ENCODE measurements at regions not wholly inside any gene's neighbourhood (a gene's known extent, or its start where the extent isn't known, plus 50 kb on each side); places are given as distances from the start of the nearest gene placed in this dataset.
A peak's percentile ranks its signal among the peaks of the same experiment; 100 is the strongest.

- peak in 3 of 42 donors; percentile 8 to 20 (median 9) for DNase-seq
- intact Hi-C loops (cut with DNase I), result no loop called here
Measured at GRCh38 chr6:14031516-14031915, 86.1 kb upstream of the CD83 start.

DNA sequence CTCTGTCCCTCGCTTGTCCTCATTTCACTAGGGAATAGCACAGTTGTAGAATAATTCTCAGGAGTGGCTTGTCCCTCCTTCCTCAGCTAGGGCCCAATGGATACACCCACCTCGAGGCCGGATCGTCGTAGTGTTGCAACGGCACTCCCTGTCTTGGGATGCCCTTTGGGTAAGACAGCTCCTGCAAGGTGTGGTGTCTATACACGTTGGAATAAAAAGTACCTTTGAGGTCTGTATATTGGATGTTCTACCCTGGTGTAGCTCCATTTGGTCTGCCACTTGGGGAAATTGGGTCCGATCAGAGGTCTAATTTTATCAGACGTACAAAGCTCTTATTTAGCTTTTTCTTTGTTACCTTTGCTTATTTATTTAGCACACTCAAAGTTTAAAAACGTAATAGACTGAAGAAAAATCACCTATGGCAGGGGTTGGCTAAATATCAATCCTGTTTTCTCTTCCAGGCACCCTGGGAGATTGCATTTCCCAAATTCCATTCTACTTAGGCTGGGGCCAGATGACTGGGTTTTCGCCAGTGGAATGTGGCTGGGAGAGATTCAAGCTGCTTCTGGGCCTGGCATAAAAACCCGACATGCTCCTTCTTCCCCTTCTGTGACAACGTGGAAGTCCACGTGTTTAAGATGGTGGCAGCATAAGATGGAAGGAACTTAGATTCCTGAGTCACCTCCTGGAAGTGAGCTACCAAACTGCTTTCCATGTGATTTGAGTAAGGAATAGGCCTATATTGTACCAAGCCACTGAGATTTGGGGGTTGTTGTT is 82.3 kb upstream of the CD83 start:
- DNase-seq, result no peak
- intact Hi-C loops (cut with DNase I), result no loop called here

GRCh38 chr6:14035874-14036273 is 81.7 kb upstream of the CD83 start:
- intact Hi-C loops (cut with DNase I), result no loop called here
- DNase-seq, result no peak

DNA sequence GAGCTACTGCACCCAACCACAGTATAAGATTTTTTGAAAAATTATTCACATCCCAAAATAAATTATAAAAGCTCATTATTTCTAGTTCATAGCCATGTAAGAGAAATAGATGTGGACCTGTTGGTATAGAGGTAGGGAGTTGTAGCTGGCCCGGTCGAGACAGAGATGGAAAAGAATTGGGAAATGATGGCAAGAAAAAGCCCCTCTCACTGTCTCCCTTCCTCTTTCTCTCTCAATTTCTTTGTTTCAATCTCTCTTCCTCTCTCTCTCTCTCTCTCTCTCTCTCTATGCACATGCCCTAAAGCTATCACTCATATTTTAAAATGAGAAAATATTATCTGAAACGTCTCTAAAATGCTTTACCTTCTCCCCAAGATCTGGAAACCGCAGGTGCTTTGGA is 80.7 kb upstream of the CD83 start:
- intact Hi-C loops (cut with DNase I), result no loop called here
- no peak for DNase-seq

- no peak for DNase-seq
- intact Hi-C loops (cut with DNase I), result no loop called here
Measured at GRCh38 chr6:14037402-14038277, 79.9 kb upstream of the CD83 start.

DNA sequence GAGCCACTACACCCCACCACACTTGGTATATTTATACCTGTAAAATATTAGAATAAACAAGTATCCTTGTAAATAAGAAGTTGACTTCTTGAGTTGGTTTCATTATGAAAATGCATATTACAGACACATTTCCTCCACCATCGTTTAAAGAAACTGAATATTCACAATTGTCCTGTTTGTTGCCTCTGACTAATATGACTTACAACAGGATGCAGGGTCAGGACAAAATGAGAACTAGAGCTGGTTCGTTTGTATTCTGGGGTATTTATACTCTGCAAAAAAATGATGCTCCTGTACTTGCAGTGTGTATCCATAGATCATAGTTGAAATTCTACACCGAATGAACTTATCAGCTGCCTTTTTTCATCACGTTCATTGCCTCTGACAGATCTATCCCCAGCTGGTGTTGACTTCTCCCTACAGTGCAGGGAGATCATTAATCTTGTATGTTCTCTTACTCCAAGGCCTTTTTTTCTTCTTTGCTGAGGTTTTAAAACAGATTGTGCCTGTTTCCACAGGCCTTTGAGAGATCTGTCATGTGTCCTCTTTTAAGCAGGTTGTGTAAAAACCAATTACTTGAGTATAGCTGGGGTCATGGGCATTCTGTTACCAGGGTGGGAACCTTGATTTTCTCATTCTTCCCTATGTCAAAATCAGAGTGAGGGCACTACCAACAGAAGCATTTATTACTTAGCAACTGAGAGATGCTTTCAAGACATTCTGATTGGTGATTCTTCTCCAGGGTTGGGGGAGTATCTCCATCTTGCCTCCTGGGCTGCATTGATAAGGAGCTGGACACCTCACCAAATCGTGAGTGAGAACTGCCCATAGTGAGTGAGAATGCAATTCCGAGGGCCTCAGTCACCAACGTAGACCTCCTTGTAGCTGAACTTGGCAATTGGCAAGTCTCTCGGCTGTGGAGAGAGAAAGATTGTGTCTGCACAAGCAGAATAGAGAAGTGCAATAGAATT is 78.8 kb upstream of the CD83 start:
- no peak for DNase-seq
- intact Hi-C loops (cut with DNase I), result no loop called here

- intact Hi-C loops (cut with DNase I), result no loop called here
Measured at GRCh38 chr6:14040042-14040441, 77.5 kb upstream of the CD83 start.

DNA sequence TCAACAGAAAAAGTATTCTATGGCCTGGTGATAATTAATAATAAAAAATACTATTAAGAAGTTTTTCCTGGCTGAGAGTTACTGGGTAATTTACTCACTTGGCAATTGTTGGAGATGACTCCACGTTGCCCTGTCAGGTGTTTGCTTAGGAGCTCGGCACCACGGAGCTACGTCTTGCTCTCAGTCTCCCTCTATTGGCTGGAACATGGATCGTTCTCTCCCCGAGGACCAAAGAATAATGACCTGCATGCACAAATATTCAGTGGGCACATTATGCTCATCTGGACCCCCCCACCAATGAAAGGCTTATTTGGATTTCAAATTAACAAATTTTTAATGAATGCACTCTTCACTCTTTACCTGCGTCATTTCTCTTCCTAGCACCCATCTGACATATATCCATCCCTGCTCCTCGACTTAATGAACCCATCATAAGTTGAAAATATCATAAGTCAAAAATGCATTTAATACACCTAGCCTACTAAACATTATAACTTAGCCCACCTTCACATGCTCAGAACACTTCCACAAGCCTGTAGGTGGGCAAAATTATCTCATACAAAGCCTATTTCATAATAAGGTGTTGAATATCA is 71.0 kb upstream of the CD83 start:
- intact Hi-C loops (cut with DNase I), result no loop called here
- peak in 23 of 42 donors; percentile 9 to 68 (median 25) for DNase-seq

More at GRCh38 chr6:14040042-14040441, 77.5 kb upstream of the CD83 start:
- DNase-seq, result no peak

GRCh38 chr6:14047151-14047740 is 70.3 kb upstream of the CD83 start:
- DNase-seq, result no peak
- intact Hi-C loops (cut with DNase I), result no loop called here

GRCh38 chr6:14048837-14049236 is 68.7 kb upstream of the CD83 start:
- intact Hi-C loops (cut with DNase I), result no loop called here
- DNase-seq, result no peak

- intact Hi-C loops (cut with DNase I), result no loop called here
- no peak for DNase-seq
Measured at GRCh38 chr6:14051355-14051754, 66.2 kb upstream of the CD83 start.

DNA sequence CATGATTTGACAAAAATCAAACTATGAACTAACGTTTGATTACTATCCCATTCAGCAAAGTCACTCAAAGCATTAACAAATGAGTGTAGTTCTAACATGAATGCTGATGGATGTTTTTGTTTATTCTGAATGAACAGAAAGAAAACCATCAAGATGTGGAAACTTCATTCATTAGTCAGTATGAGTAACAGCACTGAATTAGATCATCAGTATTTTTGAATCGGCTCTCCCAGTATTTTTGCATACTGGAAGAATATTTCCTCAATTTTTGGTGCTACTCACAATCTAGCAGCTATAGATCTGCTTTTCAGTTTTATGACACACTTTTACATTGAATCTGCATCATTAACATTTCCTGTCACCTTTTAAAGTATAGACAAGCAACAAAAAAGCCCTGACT is 63.8 kb upstream of the CD83 start:
- no peak for DNase-seq
- intact Hi-C loops (cut with DNase I), result no loop called here

GRCh38 chr6:14055541-14055940 is 62.0 kb upstream of the CD83 start:
- intact Hi-C loops (cut with DNase I), result no loop called here
- no peak for DNase-seq

- intact Hi-C loops (cut with DNase I), result no loop called here
- DNase-seq, result no peak
Measured at GRCh38 chr6:14058029-14058695, 59.4 kb upstream of the CD83 start.

DNA sequence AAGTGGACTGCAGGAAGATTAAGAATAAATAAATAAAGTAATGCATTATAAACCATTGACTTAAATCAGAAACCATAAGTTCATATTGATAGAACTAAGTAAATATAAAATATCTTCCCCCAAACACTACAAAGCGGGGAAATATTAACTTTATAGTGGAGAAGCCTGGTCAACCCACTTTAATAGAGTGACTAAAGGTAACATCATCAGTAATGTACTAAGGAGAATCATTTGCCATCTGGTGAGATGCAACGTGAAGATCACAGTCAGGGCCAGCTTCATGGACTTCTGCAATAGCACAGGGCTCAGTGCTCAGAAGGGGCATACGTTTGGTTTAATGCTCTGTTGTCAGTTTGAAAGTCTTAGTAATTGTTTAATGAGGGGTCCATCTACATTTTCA is 58.8 kb upstream of the CD83 start:
- intact Hi-C loops (cut with DNase I), result no loop called here
- no peak for DNase-seq

DNA sequence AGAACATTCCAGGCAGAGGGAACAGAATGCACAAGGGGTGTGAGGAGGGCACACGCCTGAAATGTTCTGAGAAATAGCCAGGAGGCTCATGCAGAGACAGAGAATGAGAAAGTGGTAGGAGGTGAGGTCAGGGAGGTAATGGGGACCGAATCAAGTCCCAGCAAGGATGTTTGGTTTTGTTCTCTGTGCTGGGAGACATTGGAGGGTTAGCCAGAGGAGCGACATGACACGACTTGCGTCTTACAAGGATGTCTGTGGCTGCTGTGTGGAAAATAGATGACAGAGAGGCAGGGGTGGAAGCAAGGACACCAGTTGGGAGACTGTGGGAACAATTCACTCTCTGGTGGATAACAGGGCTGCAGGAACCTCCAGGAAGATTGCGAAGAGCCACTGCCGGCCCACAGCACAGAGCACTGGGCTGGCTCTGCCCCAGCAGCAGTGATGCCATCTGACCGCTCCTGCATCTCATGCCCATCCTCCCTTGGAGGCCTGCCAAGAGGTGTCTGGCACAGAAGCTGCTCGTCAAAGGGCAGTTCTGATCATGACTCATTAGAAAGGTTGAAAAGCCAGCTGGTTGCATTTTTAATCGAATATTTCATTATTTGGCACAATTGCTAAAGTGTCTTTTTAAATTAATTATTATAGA is 57.7 kb upstream of the CD83 start:
- intact Hi-C loops (cut with DNase I), result loop anchor here (10.0 kb wide), 1 partner anchor 155 kb away; no protein-coding TSS in a partner anchor
- DNase-seq, result peak in 9 of 42 donors; percentile 9 to 52 (median 18)

GRCh38 chr6:14060971-14061370 is 56.6 kb upstream of the CD83 start:
- intact Hi-C loops (cut with DNase I), result loop anchor here (10.0 kb wide), 1 partner anchor 156 kb away; no protein-coding TSS in a partner anchor
- DNase-seq, result no peak
